HG03457 (cell line): ENCODE measurements at regions not wholly inside any gene's neighbourhood (a gene's known extent, or its start where the extent isn't known, plus 50 kb on each side); places are given as distances from the start of the nearest gene placed in this dataset.
"Not testable (repeated sequence)": the region's sequence is repeated elsewhere in the genome, so short reads cannot be mapped to it uniquely, and the experiment has no call there.

Experiments
- ATAC-seq: cut with Tn5 transposase; IDR thresholded peaks from one replicate; pipeline ENCODE4 v1.9.1; 2021; ENCODE audit warnings: moderate number of reproducible peaks; ENCODE audit not compliant: unreplicated experiment

- ATAC-seq, result no peak
Observed at GRCh38 chr5:50898966-50899365, 232.5 kb downstream of the PARP8 start.

- ATAC-seq, result no peak
Observed at GRCh38 chr5:50900952-50901510, 234.6 kb downstream of the PARP8 start.

DNA sequence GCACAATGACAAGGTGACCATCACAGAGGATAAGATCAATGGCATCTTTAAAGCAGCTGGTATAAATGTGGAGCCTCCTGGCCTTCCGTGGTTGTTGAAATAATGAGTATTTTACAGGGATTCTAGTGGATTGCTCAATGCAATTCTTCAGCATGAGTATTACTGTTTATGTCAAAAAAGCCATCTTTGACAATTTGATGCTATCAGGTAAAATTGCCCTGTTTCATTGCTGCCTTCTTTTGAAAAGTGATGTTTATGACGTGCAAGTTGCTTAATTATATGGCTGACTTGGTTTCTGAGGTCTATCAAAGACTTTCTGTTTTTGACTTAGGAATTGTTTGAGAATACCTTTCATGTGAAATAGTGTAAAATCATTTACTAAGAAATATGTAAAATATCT is 237.2 kb downstream of the PARP8 start:
- ATAC-seq, result no peak

GRCh38 chr5:50905996-50906570 is 239.6 kb downstream of the PARP8 start:
- ATAC-seq, result no peak

- not testable (repeated sequence) for ATAC-seq
Observed at GRCh38 chr5:50920160-50920559, 253.7 kb downstream of the PARP8 start.

DNA sequence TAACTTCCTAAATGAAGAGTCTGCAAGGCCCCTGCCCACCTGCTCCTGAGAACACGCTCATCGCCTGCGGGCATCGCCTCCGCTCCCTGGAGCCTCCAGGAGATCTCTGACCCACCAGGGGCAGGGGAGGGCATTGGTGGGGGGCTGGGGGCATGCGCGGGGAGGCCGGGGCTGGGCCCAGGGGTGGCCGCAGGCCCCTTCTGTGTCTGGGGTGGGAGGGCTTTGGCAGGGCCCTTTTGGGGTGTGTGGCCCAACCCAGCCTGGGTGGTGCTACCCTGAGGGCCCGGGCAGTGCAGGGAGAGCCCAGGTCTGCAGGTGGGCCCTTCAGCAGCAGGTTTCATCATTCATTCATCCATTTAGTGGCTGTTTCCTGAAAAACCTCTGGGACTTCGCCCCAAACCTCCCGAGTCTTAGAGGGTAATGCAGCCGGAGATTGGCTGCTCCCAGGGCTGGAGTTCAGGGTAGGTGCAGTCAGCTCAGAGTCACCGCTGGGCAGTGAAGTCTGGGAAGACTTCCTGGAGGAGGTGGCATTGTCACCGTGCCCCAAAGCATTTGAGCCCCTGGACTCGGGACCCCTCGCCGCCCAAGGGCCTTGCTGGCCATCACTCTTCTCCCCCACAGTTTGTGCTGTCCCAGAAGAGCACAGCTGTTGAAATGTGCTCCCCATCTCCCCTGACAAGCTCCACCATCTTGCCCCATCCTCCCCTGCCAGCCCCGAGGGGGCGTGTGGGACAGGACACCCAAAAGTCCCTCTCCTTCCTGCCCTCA is 255.1 kb downstream of the PARP8 start:
- ATAC-seq, result no peak

GRCh38 chr5:50922134-50922941 is 255.9 kb downstream of the PARP8 start:
- not testable (repeated sequence) for ATAC-seq

GRCh38 chr5:50922942-50923767 is 256.7 kb downstream of the PARP8 start:
- no peak for ATAC-seq

DNA sequence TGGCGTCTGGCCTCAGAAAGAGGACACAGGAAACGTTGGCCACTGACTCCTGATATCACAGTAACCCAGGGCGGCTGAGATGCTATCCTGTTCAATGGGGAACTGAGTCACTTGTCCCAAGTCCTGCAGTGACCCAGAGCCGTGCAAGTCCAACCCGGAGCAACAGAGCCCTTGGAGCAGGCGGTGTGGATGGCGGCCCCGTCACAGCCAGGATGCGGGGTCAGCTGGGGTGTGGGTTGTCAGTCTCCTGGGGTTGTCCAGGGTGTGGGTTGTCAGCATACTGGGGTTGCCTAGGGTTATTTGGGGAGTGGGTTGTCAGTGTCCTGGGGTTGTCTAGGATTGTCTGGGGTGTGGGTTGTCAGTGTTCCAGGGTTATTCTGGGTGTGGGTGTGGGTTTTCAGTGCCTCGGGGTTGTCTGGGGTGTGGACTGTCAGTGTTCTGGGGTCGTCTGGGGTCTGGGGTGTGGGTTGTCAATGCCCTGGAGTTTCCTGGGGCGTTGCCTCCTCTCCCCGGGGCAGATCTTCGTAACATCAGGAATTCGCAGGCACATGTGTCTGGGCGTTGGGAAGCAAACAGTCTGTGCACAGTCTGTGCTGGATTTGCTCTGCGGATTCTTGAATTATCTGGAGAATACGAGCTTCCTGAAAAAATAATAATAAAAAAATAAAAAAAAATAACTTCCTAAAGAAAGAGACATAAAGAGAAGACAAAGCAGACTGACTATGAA is 257.5 kb downstream of the PARP8 start:
- ATAC-seq, result no peak

GRCh38 chr5:50927953-50928352 is 261.5 kb downstream of the PARP8 start:
- ATAC-seq, result no peak

DNA sequence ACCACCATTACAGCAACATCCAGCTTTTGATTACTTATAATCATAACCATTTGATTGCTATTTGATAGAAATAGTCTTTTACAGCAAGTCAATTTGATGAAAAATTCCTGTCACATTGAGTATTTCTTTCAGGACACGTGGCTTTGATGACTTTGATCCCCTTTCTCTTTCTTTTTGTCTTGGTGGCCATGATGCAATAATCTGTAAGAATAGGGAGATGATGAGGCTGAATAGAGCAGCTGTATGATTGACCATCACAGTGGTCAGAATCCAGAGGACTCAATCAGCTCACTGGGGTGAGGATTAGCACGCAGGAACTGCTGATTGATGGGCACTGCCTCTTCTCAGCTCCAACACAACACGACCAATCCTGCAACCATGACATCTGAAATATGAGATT is 262.7 kb downstream of the PARP8 start:
- no peak for ATAC-seq

DNA sequence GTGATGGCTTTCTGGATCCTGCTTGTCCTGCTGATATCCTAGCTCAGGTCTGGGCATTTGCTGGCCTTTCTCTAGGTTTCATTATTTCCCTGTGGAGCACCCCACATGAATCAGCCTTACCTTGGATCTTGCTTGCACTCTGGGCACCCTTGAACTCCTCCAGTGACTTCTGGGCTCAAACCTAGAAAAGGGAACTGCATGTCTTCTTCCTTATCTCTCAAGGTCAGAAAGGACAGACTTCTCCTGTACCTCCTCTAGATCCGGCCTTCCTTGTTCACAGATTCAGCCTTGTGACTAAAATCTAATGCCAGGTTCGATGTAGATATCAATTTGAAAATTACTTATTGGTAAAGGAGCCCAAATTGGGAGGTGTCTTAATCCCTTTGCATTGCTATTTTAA is 267.9 kb downstream of the PARP8 start:
- no peak for ATAC-seq

- ATAC-seq, result no peak
Observed at GRCh38 chr5:50945139-50945538, 278.7 kb downstream of the PARP8 start.

DNA sequence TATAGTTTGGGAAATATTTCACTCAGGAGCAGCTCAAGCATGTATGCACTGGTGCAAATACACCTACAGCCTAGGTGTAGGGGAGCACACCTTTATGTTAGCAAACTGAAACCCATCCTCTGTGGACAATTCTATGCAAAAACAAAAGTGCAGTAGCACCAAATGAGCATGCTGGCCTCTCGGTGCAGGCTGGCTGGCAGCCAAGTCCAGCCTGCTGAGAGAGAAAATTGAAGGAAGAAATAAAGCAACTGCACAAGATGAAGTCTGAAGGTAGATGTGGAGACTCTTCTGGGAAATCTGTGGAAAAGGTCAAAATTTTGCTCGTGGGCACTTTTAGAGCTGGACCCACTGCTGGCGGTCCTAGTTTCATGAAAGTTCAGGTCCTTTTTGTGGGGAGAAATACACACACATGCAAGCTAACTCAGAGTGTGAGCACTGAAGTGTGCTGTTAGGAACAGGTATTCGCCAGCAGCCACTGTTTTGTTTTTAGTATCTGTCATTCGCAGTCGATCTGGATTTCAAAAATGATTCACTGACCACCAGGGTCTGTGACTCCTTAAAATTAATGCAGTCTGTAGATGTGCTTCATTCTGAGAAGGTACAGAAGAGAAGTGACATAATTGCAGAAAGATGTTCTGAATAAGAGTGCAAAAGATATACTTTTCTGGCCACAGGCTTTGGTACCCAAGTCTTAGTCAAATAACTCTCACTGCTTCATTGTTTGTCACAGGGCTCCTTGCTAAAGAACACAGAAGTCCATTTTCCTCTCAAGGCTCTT is 281.7 kb downstream of the PARP8 start:
- no peak for ATAC-seq

GRCh38 chr5:50953290-50953689 is 286.9 kb downstream of the PARP8 start:
- ATAC-seq, result no peak

DNA sequence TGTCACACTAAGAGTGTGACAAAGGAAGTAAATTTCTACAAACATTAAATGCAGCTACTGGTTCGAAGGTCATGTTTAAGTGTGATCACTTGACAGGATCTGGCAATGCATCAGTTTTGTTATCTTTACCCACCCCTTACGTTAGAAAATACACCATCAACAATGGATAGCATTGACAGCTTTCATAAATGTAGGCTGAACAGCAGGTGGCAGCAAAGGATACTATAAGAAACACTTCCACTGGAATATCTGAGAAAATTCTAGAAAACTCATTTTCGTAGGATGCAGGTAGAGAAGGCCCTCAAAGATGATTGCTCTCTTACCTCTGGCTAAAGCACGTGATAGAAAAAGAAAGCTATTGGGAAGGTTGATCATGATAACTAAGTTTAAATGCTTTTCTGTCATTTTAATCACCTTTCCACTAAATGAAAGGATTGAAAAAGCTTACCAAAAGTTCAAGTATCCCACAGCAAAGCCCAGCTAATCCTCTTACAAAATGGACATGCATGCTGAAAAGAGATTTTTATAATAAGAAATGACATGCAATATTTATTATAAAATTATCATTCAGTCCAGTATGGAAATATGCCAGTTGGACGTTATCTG is 292.5 kb downstream of the PARP8 start:
- ATAC-seq, result no peak

GRCh38 chr5:50962934-50963872 is 296.8 kb downstream of the PARP8 start:
- ATAC-seq, result peak; percentile 68
